Upper lobe of right lung (tissue), 1 donor: ENCODE measurements at regions not wholly inside any gene's neighbourhood (a gene's known extent, or its start where the extent isn't known, plus 50 kb on each side); places are given as distances from the start of the nearest gene placed in this dataset.
"Not testable (repeated sequence)": the region's sequence is repeated elsewhere in the genome, so short reads cannot be mapped to it uniquely, and the experiment has no call there.

Experiments
- ATAC-seq: fragments of 200-7000 bp; cut with Tn5 transposase; one replicate; pipeline ENCODE4 v1.9.1; 2020; ENCODE audit warnings: mild to moderate bottlenecking, moderate library complexity
- DNase-seq: peaks from one replicate; pipeline ENCODE4 v3.0.0-alpha.2; 2020
- H3K27ac ChIP-seq: fragments of 200-600 bp; one replicate; pipeline ENCODE4 v1.8.0; 2022
- H3K27me3 ChIP-seq: fragments of 200-600 bp; one replicate; pipeline ENCODE4 v1.8.0; 2022; ENCODE audit warnings: mild to moderate bottlenecking
- H3K36me3 ChIP-seq: fragments of 200-600 bp; one replicate; pipeline ENCODE4 v1.8.0; 2022
- H3K4me1 ChIP-seq: fragments of 200-600 bp; one replicate; pipeline ENCODE4 v1.8.0; 2022
- H3K4me3 ChIP-seq: fragments of 200-600 bp; one replicate; pipeline ENCODE4 v1.8.0; 2022; ENCODE audit warnings: mild to moderate bottlenecking
- H3K9me3 ChIP-seq: fragments of 200-600 bp; one replicate; pipeline ENCODE4 v1.8.0; 2022
- intact Hi-C: fragments of 100-400 bp; cut with DNase I; formaldehyde crosslinking; loops from one replicate; pipeline ENCODE4 v1.11.0; 2022
- TF ChIP-seq, protein P1 (sequence below): fragments of 200-600 bp; IDR thresholded peaks from one replicate; pipeline ENCODE4 v1.8.0; 2022; ENCODE audit warnings: antibody characterized with exemption
- donor health status: DM: no; HTN: yes; CAD: no; lungs with severe emphysema.

DNA sequence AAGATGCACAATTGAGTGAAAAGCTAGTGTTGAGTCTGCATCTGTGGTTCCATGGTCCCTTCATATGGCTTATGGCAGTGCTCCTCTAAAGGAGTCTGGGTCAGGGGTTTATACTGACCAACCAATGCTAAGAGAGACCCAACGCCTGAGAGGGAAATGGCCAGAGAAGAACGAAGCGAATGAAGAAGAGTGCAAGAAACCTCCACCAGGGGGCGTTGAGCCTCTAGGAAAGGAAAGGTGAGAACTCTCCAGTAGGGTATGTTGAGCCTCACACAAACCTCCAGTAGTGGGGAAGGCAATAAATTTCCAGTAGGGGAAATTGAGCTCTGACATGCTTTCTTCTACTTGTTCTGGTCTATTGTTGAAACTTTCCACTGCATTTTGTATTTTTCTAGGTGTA lies 470.6 kb downstream of the PRDM9 start:
- Histone ChIP-seq H3K27me3 (no peaks in the 10 kb centered on the region), H3K4me3 (no peak overlapping the region), H3K27ac (no peak overlapping the region), H3K9me3 (peaks cover 7% of the 10 kb centered on the region), H3K36me3 (no peaks in the 10 kb centered on the region), H3K4me1 (no peaks in the 10 kb centered on the region)
- no peak for ATAC-seq
- intact Hi-C loops: no loop called here
- TF ChIP-seq, protein P1, sequence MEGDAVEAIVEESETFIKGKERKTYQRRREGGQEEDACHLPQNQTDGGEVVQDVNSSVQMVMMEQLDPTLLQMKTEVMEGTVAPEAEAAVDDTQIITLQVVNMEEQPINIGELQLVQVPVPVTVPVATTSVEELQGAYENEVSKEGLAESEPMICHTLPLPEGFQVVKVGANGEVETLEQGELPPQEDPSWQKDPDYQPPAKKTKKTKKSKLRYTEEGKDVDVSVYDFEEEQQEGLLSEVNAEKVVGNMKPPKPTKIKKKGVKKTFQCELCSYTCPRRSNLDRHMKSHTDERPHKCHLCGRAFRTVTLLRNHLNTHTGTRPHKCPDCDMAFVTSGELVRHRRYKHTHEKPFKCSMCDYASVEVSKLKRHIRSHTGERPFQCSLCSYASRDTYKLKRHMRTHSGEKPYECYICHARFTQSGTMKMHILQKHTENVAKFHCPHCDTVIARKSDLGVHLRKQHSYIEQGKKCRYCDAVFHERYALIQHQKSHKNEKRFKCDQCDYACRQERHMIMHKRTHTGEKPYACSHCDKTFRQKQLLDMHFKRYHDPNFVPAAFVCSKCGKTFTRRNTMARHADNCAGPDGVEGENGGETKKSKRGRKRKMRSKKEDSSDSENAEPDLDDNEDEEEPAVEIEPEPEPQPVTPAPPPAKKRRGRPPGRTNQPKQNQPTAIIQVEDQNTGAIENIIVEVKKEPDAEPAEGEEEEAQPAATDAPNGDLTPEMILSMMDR: no peak
- no peak for DNase-seq

DNA sequence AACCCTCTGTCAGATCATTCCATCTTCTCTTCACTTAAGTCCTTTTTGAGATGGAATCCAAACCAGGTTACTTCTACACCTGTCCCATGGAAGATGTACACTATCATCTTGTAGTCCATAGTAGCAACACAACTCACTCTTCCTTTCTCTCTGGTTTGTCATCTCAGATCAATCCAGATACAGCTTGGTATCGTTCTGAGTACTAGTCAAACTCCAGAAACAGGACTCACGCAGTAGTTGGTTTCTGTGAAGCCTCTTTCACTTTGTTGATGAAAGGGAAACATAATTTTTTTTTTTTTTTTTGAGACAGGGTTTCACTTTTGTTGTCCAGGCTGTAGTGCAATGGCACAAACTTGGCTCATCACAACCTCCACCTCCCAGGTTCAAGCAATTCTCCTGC lies 484.0 kb downstream of the PRDM9 start:
- no peaks in the 10 kb centered on the region for H3K27me3 ChIP-seq
- no peaks in the 10 kb centered on the region for H3K36me3 ChIP-seq
- H3K27ac ChIP-seq: no peak overlapping the region
- intact Hi-C loops: no loop called here
- no peaks in the 10 kb centered on the region for H3K9me3 ChIP-seq
- DNase-seq (no peak), ATAC-seq (no peak)
- TF ChIP-seq, protein P1: no peak
- H3K4me1 ChIP-seq: no peaks in the 10 kb centered on the region
- H3K4me3 ChIP-seq: no peak overlapping the region

DNA sequence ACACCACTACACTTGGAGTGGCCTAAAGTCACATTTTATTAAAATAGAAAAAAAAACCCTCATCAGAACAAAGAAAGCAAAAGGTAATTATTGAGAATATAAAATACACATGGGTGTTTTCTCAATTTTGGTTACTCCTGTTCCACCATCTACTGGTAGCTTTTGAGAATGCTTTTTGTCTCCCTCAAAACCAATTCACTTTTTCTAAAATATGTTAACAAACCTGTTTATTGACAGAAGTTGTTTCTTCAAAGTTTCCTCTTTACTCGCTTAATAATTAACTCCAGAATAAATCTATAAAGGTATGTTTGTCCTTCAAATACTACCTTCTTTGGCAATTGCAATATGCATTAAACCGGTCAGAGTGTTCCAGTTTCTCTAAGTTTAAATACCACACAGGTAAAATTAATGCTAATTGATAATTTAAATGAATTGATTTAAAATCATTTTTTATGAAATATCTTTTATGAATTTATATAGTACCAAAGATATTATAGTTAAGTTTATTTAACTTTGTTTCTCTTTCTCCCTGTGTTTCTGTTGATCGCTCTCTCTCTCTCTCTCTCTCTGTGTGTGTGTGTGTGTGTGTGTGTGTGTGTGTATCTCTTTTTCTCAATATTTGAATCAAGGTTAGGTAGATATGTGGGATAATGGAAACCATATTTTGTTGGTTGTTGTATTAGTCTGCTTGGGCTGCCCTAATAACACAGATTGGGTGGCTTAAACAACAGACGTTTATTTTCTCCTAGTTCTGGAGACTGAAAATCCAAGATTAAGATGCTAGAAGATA lies 487.4 kb downstream of the PRDM9 start:
- Histone ChIP-seq H3K4me1 (no peaks in the 10 kb centered on the region), H3K36me3 (no peaks in the 10 kb centered on the region), H3K4me3 (no peak overlapping the region), H3K27me3 (no peaks in the 10 kb centered on the region), H3K27ac (no peak overlapping the region), H3K9me3 (no peaks in the 10 kb centered on the region)
- DNase-seq (no peak), ATAC-seq (no peak)
- TF ChIP-seq, protein P1: no peak
- intact Hi-C loops: no loop called here

DNA sequence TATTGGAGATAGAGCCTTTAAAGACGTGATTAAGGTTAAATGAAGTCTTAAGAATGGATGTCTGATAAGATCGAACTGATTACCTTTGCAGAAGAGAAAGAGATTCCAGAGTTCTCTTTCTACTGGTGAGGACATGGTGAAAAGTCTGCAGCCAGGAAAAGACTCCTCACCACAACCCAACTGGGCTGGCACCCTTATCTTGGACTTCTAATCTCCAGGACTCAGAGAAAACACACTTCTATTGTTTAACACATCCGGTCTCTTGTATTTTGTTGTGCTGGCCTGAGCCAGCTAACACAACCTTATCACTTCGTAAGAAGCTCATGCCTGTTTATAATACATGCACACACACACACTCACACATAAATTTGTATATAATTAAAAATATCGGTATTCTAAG lies 489.1 kb downstream of the PRDM9 start:
- TF ChIP-seq, protein P1: no peak
- Histone ChIP-seq H3K4me3 (no peak overlapping the region), H3K27ac (no peak overlapping the region), H3K36me3 (no peaks in the 10 kb centered on the region), H3K4me1 (no peaks in the 10 kb centered on the region), H3K9me3 (no peaks in the 10 kb centered on the region), H3K27me3 (no peaks in the 10 kb centered on the region)
- no peak for DNase-seq
- intact Hi-C loops: no loop called here
- ATAC-seq: no peak

DNA sequence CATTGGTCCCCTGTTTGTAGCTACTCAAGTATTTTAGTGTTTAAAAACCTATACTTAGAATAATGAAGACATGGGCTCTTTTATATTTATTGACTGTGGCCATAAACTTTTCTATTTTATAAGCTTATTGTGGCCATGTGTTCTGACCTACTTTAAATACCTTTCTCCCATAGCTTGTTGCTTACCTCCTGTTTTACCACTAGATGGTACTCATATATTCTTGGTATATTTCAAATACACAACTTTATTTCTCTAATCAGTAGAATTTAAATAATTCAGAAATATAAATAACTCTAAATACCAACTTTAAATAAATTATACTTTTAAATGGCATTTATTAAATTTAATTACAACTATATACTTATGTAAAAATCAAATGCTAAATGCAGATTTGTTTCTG lies 498.0 kb downstream of the PRDM9 start:
- Histone ChIP-seq H3K4me1 (no peaks in the 10 kb centered on the region), H3K27me3 (no peaks in the 10 kb centered on the region), H3K9me3 (no peaks in the 10 kb centered on the region), H3K4me3 (no peak overlapping the region), H3K36me3 (no peaks in the 10 kb centered on the region), H3K27ac (no peak overlapping the region)
- intact Hi-C loops: no loop called here
- DNase-seq (no peak), ATAC-seq (no peak)
- TF ChIP-seq, protein P1: no peak

DNA sequence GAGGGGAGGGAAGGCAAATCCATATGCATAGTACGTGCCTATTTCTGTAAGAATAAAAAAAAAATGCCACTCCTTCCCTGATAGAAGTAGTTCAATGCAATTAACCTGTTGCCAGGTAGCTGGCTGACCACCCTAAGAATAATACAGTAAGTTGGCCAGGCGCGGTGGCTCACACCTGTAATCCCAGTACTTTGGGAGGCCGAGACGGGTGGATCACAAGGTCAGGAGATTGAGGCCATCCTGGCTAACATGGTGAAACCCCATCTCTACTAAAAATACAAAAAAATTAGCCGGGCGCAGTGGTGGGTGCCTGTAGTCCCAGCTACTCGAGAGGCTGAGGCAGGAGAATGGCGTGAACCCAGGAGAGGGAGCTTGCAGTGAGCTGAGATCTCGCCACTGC lies 510.3 kb downstream of the PRDM9 start:
- H3K27me3 ChIP-seq, H3K4me3 ChIP-seq, H3K36me3 ChIP-seq, ATAC-seq, H3K27ac ChIP-seq, DNase-seq, H3K9me3 ChIP-seq, H3K4me1 ChIP-seq, intact Hi-C loops: not testable (repeated sequence)
